ENCODE measurements at regions not wholly inside any gene's neighbourhood (a gene's known extent, or its start where the extent isn't known, plus 50 kb on each side); places are given as distances from the start of the nearest gene placed in this dataset.

DNA sequence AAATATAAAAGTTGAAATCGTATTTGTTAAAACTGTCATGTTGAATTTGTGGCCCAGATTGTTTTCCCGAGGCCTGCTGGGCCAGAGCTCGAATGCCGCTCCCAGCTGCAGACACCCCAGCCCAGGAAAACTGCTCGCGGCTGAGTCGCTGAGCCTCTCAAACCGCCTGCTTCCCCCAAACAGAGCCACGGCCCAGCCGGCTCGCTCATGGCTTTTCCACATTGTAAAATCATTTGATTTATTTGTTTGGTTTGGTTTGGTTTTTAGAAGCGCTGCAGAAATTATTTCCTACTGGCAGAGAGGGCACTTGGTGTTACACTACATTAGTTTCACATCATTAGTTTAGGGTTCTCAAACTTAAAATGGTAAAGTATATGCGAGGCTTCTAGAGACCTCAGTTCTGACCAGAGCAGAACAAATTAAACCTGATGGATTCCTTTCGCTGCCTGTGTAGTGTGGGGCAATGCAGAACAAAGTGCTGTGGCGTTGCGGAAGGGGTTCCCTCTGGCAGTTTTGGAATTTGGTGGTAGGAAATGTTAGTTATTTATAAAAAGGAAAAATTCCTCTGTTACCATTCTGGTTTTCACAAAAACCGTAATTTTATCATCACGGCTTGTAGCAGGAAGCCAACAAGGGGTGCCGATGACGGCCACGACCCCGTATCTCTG lies 156.5 kb upstream of the PITX1 start:
- TF ChIP-seq, protein P1, sequence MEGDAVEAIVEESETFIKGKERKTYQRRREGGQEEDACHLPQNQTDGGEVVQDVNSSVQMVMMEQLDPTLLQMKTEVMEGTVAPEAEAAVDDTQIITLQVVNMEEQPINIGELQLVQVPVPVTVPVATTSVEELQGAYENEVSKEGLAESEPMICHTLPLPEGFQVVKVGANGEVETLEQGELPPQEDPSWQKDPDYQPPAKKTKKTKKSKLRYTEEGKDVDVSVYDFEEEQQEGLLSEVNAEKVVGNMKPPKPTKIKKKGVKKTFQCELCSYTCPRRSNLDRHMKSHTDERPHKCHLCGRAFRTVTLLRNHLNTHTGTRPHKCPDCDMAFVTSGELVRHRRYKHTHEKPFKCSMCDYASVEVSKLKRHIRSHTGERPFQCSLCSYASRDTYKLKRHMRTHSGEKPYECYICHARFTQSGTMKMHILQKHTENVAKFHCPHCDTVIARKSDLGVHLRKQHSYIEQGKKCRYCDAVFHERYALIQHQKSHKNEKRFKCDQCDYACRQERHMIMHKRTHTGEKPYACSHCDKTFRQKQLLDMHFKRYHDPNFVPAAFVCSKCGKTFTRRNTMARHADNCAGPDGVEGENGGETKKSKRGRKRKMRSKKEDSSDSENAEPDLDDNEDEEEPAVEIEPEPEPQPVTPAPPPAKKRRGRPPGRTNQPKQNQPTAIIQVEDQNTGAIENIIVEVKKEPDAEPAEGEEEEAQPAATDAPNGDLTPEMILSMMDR (IDR thresholded peaks at IDR 0.05; ENCODE audit: insufficient read depth, low read length, poor library complexity, severe bottlenecking) = no peak
- no peak for TF ChIP-seq EZH2phosphoT487 (conservative IDR thresholded peaks at IDR 0.05; ENCODE audit: low read length)

Measured in SU-DHL-6 (cell line).